LNCaP clone FGC (cell line): ENCODE measurements at regions not wholly inside any gene's neighbourhood (a gene's known extent, or its start where the extent isn't known, plus 50 kb on each side); places are given as distances from the start of the nearest gene placed in this dataset.

Experiments
- DNase-seq: peaks from one replicate; pipeline ENCODE4 v3.0.0-alpha.2; 2011; ENCODE audit warnings: low read depth
- H3K4me3 ChIP-seq: 2 replicates; pipeline ENCODE4 v1.5.1; 2011; ENCODE audit warnings: mild to moderate bottlenecking, low read depth, low read length, control low read depth
- CTCF ChIP-seq: IDR thresholded peaks from 2 replicates; pipeline ENCODE4 v1.5.1; 2012; ENCODE audit warnings: mild to moderate bottlenecking; ENCODE audit not compliant: control insufficient read depth, insufficient read depth; ENCODE audit errors: extremely low read depth

DNA sequence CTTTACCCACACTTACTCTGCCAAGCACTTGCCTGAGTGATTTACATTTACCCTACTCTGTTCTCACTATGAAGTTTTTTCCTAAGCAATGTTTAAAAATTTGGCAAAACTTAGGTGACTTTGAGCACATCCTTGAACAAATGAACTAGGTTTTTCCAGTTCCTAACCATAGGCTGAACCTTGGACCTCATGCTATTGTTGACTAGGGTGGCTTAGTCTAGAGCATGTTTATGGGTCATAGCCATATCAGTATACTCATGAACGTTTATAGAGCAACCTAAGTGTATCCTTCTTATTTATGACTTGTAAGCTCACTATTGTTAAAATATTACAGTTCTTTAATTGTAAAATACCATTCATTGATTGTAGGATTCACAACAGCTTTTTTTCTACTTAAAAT, 85.0 kb upstream of the KRR1 start:
- DNase-seq: no peak
- H3K4me3 ChIP-seq: no peak overlapping the region
- no peak for TF ChIP-seq CTCF

- no peak overlapping the region for H3K4me3 ChIP-seq
- DNase-seq: no peak
- no peak for TF ChIP-seq CTCF
Observed at GRCh38 chr12:75592638-75593335, 81.4 kb upstream of the KRR1 start.

GRCh38 chr12:75592086-75592485, 80.7 kb upstream of the KRR1 start:
- H3K4me3 ChIP-seq: no peak overlapping the region
- no peak for TF ChIP-seq CTCF
- DNase-seq: no peak

DNA sequence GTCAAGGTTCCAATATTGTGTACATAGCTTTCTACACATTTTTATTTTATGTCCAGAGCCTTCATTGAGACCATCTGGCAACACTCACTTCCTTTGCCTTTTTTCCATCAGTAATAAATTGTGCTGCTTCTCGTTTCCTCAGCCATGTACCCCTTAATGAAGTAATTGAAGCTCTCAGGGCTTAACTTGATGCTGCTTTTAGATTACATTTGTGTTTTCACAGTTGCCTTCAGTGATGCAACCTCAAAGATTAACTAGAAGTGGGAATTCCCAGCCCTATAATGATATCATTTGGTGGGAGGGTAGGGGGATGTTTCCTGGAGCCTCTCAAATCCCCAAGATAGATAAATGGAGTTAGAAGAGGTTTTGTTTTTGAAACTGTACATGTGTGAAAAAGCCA, 80.2 kb upstream of the KRR1 start:
- TF ChIP-seq CTCF: no peak
- H3K4me3 ChIP-seq: no peak overlapping the region
- DNase-seq: no peak

GRCh38 chr12:75589801-75590200, 78.4 kb upstream of the KRR1 start:
- no peak for DNase-seq
- TF ChIP-seq CTCF: no peak

GRCh38 chr12:75587340-75588106, 76.1 kb upstream of the KRR1 start:
- DNase-seq: no peak
- H3K4me3 ChIP-seq: no peak overlapping the region
- TF ChIP-seq CTCF: no peak

More at GRCh38 chr12:75589801-75590200, 78.4 kb upstream of the KRR1 start:
- H3K4me3 ChIP-seq: no peak overlapping the region
